GM18519 (cell line): ENCODE measurements at regions not wholly inside any gene's neighbourhood (a gene's known extent, or its start where the extent isn't known, plus 50 kb on each side); places are given as distances from the start of the nearest gene placed in this dataset.
A peak's percentile ranks its signal among the peaks of the same experiment; 100 is the strongest.
"Not testable (repeated sequence)": the region's sequence is repeated elsewhere in the genome, so short reads cannot be mapped to it uniquely, and the experiment has no call there.

Experiments used
- ATAC-seq: cut with Tn5 transposase; IDR thresholded peaks from one replicate; pipeline ENCODE4 v1.9.1; 2021; ENCODE audit warnings: mild to moderate bottlenecking, moderate library complexity; ENCODE audit not compliant: unreplicated experiment, low FRiP score

DNA sequence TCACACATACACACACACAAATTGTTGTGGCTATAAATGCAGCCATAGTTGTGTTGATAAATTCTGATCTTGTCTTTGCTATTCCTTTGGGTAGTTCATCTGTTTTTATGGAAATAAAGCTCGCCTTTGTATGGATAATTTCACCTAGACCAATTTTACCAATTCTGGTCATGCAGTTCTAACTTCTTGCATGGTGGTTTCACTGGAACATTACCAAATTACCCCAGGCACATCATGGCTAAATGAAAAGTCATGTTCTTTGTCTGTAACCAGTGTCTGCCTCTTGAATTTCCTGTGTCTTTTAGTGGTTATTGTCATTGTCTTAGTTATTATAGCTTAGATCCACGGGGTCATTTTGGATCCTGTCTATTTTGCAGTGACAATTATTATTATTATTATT is 50.3 kb upstream of the TMC1 start:
- ATAC-seq = no peak

- no peak for ATAC-seq
Observed at GRCh38 chr9:72467766-72468738, 53.4 kb upstream of the TMC1 start.

DNA sequence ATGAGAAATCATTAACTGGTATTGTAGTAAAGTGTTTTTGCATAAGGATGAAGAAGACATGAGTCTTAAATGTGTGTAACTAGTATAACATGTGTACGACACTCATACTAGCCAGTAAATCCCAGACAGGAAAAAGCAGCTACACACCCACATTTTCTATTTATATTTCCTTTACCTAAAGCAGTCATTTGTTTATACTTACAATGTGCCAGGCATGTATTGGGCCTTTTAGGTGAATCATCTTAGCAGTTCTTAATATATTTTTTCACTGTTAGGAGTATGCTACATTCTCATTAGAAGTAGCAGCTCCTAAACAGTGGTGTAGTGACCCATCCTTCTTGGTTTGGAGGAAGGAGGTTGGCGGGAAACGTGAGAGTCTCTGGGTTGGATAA is 55.8 kb upstream of the TMC1 start:
- ATAC-seq = no peak

- ATAC-seq = peak; percentile 43
Observed at GRCh38 chr9:72464857-72465592, 56.4 kb upstream of the TMC1 start.

DNA sequence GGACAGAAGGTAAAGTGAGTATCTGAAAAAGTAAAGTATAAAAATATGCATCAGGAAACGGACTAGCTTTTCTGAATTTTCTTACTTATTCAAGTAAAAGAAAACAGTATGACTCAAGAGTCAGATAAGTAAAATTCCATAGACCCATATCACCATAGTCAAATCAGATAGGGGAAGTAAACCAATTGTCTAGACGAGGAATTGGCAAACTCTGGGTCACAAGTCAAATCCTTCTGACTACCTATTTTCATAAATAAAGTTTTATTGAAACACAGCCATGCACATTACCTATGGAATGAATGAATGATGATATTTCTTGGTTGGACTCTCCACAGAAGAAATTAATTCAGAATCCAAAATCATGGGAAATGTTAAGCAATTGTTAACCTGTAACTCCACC is 59.1 kb upstream of the TMC1 start:
- ATAC-seq = no peak

DNA sequence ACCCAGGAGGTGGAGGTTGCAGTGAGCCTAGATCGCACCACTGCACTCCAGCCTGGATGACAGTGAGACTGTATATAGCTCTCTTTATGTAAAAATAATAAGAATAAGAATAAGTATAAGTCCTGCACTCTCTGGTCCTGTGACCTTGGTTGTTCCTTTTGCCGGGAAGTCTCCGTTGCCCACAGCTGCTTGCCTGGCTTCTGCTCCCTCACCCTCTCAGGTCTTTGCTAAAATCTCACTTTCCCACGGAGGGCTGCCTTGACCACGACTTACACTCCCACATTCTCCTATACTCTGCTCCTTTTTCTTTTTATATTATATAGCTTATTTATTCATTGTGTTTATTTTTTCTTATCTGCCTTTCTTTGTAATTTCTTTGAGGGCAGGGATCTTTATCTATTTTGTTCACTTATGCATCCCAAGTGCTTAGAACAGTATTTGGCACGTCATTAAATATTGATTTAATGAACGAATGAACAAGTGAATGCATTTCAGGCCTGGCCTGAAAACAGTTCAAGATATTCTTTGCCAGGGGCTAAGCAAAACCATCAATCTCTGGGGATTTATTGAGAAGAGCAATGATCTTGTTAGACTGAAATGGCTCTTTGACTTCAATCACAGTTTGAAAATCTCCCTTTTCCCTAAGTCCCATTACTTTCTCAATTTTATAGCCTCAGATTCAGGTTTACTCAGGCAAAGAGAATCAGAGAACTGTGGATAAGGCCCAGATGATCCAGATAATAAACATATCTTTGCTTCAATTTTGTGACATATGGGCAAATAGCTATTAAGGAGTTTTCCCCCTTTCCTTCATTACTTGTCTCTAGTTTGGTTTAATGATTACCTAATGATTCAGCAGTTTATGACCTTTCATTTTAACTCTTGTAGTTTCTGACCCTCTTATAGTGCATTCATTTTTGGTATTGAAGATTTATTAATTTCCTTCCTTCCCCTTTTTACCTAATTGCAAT is 60.8 kb upstream of the TMC1 start:
- no peak for ATAC-seq

DNA sequence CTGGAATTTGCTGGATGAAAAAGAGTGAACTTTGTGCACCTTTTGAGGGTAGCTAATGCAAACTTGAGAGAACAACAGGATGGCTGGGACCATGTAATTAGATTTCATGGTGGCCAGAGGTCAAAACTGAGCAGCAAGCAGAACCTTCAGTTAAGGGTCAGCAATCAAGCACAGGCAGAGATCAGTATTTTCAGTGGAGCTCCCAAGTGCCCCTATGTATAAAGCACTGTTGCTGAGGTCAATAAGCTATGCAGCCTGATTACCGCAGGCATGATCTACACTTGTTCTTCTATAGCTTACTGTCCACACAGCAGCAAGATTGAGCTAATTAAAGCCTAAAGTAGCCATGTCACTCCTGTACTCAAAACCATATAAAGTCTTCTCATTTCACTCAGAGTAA is 62.1 kb upstream of the TMC1 start:
- ATAC-seq = no peak

- ATAC-seq = no peak
Observed at GRCh38 chr9:72458153-72458552, 63.3 kb upstream of the TMC1 start.

DNA sequence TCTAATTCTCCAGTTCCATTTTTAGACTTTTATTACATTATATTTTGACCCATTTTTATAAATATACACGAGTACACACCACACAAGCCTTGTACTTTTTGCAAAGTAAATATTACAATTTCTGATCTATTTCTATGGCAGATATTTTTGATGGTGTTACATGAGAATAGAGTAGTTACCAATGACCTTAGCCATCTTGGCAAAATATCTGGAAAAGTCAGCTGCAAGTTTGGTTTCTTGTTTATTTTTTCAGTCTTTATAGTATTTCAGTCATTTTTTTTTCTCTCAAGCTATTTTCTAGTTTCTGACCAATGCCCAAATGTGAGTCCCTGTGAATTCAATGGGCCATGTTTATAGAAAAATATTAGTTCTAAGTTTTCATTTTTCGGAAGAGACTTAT is 64.0 kb upstream of the TMC1 start:
- no peak for ATAC-seq

DNA sequence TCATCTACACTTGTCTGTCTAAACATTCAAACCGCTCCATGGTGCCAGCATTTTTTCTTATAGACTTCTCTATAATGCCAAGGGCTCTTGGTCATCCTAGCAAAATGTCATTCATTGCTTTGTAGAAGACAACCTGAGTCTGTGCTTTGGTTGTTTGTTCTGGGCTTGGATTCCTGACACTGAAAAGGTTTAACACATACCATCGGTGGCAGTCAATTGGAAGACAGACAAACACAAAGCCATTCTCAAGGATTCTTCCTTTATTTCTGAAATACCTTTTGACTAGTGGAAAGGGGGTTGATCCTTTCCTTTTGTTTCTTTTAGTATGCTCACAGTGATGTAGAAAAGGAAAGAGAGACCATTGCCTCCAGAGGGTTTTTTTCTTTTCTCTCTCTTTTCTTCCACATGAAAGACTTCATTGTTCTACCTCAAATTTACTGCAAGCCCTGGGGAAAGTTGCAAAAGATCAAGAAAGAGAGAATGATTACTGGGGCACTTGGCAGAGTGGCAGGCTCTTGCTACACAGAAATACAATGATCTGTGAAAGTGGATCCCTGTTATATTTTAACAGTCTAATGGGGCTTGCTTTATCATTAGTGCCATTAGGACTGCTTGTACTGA is 66.4 kb upstream of the TMC1 start:
- no peak for ATAC-seq

DNA sequence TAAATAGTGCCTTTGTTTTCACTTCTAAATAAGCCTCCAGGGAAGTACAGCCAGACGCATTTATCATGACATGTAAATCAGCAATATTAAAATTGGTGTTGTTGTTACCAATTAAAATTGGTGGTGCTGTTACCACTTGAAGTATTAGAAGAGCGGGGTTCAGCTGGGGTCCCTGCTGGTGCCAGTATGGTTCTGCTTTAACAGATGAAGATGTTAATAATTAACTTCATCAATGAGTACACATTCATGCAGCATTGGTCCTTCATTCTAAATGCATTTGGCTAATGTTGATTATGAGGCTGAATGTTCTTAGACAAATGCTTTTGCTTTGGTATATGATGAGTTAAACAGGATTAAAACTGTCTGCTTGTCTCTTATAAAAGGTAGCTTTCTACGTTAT is 67.6 kb upstream of the TMC1 start:
- ATAC-seq = no peak

GRCh38 chr9:72446241-72446640 is 75.2 kb upstream of the TMC1 start:
- ATAC-seq = not testable (repeated sequence)

DNA sequence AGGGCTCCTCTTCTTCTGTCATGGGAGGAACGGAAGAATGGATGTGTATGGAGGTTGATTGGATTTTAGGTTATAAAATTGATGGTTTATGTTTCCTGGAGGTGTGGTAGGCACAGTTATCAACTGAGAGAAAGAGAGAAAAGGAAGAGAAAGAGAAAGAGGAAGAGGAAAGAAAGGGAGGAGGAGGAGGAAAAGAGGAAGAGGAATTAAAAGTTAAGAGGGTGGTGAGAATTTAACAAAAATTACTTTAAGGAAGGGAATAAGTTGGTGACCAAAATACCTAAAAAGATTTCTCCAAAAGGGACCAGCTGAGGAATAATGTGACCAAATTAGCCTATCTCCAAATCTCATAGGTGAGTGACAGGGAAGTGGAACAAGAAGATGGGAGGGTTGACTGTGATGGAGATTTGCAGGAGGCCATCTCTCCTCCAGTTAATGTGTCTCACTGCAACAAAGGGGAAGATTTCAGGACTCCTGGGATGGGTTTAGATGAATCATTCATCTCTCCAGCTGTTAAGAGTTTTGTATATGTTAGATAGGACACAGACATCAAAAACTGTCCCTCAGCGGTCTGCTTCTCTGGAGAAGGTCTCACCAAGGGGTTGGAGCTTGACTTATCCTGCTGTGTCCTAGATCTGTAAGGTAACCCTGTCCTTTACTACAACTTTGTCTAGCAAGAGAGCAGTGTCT is 76.0 kb upstream of the TMC1 start:
- ATAC-seq = no peak

DNA sequence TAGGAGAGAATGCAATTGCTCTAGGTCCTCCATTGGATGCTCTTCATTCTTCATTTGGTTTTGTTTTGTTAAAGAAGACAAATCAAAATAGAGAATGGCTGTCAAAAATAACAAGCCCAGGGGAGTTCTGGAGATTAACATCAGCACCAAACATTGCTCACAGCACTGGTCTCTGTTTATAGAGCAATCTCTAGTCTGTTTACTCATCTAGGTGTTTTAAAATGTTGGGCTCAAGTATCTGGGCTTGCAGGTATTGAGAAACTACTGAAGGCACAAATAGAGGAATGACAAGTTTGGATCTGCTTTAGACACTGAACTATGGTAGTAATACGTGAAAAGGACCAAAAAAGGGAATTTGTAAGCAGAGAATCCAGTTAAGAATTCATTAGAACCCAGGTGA is 77.0 kb upstream of the TMC1 start:
- ATAC-seq = no peak

GRCh38 chr9:72443855-72444254 is 77.6 kb upstream of the TMC1 start:
- peak; percentile 94 for ATAC-seq

GRCh38 chr9:72441848-72442607 is 77.0 kb upstream of the ZFAND5 start:
- ATAC-seq = no peak

- no peak for ATAC-seq
Observed at GRCh38 chr9:72440992-72441847, 76.2 kb upstream of the ZFAND5 start.

DNA sequence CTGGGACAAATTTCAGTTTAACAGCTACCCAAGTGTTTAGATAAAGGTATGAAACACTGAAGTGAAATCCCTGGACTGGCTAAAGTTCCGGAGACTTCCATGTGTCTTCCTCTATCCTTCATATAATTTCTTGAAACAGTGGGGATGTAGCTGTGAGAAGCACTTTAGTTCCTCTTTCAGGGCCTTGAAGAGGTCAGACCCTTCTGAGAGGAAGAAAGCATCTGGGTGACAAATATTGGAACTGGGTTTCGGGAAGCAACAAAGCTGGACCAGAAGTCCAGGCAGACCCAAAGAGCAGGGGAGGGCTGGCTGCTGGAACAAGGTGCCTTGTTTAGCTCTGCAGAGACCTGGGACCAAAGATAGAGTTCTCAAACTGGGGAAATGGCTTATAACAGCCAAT is 75.4 kb upstream of the ZFAND5 start:
- ATAC-seq = no peak
